ENCODE measurements at regions not wholly inside any gene's neighbourhood (a gene's known extent, or its start where the extent isn't known, plus 50 kb on each side); places are given as distances from the start of the nearest gene placed in this dataset.

- TF ChIP-seq CTCF (conservative IDR thresholded peaks at IDR 0.05 in 1 of 2, IDR thresholded peaks at IDR 0.05 in 1 of 2; ENCODE audit: low read depth in 1 of 2, low read length in 2 of 2) (no peak), EZH2 (IDR thresholded peaks at IDR 0.05; ENCODE audit: low read length, missing control alignments) (no peak)
Observed at GRCh38 chr11:42802201-42802899, 509.4 kb upstream of the API5 start.
